ENCODE measurements at regions not wholly inside any gene's neighbourhood (a gene's known extent, or its start where the extent isn't known, plus 50 kb on each side); places are given as distances from the start of the nearest gene placed in this dataset.

- DNase-seq, result no peak
- H3K4me3 ChIP-seq (ENCODE audit: low read length), result no peak overlapping the region
- H3K4me2 ChIP-seq (ENCODE audit: low read depth, low read length), result no peak overlapping the region
- TF ChIP-seq EZH2 (optimal IDR thresholded peaks at IDR 0.05; ENCODE audit: low read depth, low read length) (no peak), EZH2phosphoT487 (IDR thresholded peaks at IDR 0.05; ENCODE audit: low read length) (no peak)
- TF ChIP-seq, protein P1, sequence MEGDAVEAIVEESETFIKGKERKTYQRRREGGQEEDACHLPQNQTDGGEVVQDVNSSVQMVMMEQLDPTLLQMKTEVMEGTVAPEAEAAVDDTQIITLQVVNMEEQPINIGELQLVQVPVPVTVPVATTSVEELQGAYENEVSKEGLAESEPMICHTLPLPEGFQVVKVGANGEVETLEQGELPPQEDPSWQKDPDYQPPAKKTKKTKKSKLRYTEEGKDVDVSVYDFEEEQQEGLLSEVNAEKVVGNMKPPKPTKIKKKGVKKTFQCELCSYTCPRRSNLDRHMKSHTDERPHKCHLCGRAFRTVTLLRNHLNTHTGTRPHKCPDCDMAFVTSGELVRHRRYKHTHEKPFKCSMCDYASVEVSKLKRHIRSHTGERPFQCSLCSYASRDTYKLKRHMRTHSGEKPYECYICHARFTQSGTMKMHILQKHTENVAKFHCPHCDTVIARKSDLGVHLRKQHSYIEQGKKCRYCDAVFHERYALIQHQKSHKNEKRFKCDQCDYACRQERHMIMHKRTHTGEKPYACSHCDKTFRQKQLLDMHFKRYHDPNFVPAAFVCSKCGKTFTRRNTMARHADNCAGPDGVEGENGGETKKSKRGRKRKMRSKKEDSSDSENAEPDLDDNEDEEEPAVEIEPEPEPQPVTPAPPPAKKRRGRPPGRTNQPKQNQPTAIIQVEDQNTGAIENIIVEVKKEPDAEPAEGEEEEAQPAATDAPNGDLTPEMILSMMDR (IDR thresholded peaks at IDR 0.05; ENCODE audit: low read length), result no peak
- no peaks in the 10 kb centered on the region for H3K27me3 ChIP-seq (replicated peaks; ENCODE audit: insufficient read depth, low read length)
- H3K4me1 ChIP-seq (ENCODE audit: low read length), result no peaks in the 10 kb centered on the region
- no peaks in the 10 kb centered on the region for H3F3A ChIP-seq (ENCODE audit: insufficient read depth, low read length)
- H3K27ac ChIP-seq (ENCODE audit: low read length), result no peak overlapping the region
- H3K9ac ChIP-seq (ENCODE audit: low read length), result no peak overlapping the region
- no peaks in the 10 kb centered on the region for H3K79me2 ChIP-seq (ENCODE audit: low read length)
- no peaks in the 10 kb centered on the region for H3K9me2 ChIP-seq (replicated peaks; ENCODE audit: insufficient read depth, low read length)
- H3K9me3 ChIP-seq (replicated peaks; ENCODE audit: insufficient read depth, low read length), result no peaks in the 10 kb centered on the region
- no peaks in the 10 kb centered on the region for H4K20me1 ChIP-seq (ENCODE audit: insufficient read depth, low read length)
- H3K36me3 ChIP-seq (replicated peaks; ENCODE audit: insufficient read depth, low read length), result no peaks in the 10 kb centered on the region
- H2AFZ ChIP-seq (ENCODE audit: low read length), result no peak overlapping the region
These were observed 559.8 kb downstream of the QKI start for GRCh38 chr6:163974322-163974721.

GRCh38 chr6:163971841-163972838 is 557.6 kb downstream of the QKI start:
- H2AFZ ChIP-seq (ENCODE audit: low read length), result no peak overlapping the region
- no peak for DNase-seq
- H4K20me1 ChIP-seq (ENCODE audit: insufficient read depth, low read length), result no peaks in the 10 kb centered on the region

DNA sequence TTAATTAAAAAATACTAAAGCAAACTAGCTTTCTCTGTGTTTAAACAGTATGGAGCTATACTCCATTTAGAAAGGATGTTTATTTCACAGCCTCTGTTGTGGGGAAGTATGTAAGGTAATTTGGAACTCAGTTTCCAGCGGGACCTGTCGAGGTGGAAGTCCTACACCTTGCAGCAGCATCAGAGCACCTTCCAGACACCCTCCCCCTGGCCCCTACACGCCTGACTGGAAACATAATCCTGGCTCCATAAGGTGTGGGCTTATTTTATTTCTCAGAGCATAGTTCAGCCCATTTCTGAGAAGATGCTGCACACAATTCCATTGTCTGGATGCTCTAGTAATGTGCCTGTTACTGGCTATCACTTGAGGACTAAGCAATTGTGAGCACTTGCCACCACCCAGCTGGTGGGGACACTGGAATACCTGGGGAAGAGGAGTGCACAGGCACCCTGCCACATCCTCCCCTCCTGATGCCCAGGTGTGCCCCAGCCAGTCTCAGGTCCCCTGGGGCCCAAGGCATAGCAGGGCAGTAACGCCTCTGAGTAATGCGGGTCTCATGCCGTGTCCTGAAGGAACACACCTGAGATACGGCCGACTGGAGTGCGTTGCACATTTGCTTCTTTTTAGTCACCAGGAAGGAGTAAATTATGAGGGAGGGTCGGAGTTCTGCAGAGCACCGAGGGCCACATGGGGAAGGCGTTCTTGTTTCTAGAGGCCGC is 556.5 kb downstream of the QKI start:
- Histone ChIP-seq H4K20me1 (ENCODE audit: insufficient read depth, low read length) (no peaks in the 10 kb centered on the region), H3K27ac (ENCODE audit: low read length) (no peak overlapping the region), H3K79me2 (ENCODE audit: low read length) (no peaks in the 10 kb centered on the region), H3K4me2 (ENCODE audit: low read depth, low read length) (no peak overlapping the region), H3K4me3 (ENCODE audit: low read length) (no peak overlapping the region), H3F3A (ENCODE audit: insufficient read depth, low read length) (no peaks in the 10 kb centered on the region), H3K9ac (ENCODE audit: low read length) (no peak overlapping the region), H2AFZ (ENCODE audit: low read length) (no peak overlapping the region), H3K4me1 (ENCODE audit: low read length) (no peaks in the 10 kb centered on the region), H3K9me2 (replicated peaks; ENCODE audit: insufficient read depth, low read length) (no peaks in the 10 kb centered on the region), H3K27me3 (replicated peaks; ENCODE audit: insufficient read depth, low read length) (no peaks in the 10 kb centered on the region), H3K9me3 (replicated peaks; ENCODE audit: insufficient read depth, low read length) (no peaks in the 10 kb centered on the region), H3K36me3 (replicated peaks; ENCODE audit: insufficient read depth, low read length) (no peaks in the 10 kb centered on the region)
- TF ChIP-seq EZH2 (optimal IDR thresholded peaks at IDR 0.05; ENCODE audit: low read depth, low read length), result no peak
- DNase-seq, result no peak

More at GRCh38 chr6:163971841-163972838, 557.6 kb downstream of the QKI start:
- TF ChIP-seq, protein P1 (IDR thresholded peaks at IDR 0.05; ENCODE audit: low read length), result no peak
- TF ChIP-seq EZH2 (optimal IDR thresholded peaks at IDR 0.05; ENCODE audit: low read depth, low read length) (no peak), EZH2phosphoT487 (IDR thresholded peaks at IDR 0.05; ENCODE audit: low read length) (no peak)
- Histone ChIP-seq H3K9ac (ENCODE audit: low read length) (no peak overlapping the region), H3K4me3 (ENCODE audit: low read length) (no peak overlapping the region), H3K4me2 (ENCODE audit: low read depth, low read length) (no peak overlapping the region), H3K27ac (ENCODE audit: low read length) (no peak overlapping the region), H3K9me3 (replicated peaks; ENCODE audit: insufficient read depth, low read length) (no peaks in the 10 kb centered on the region), H3K9me2 (replicated peaks; ENCODE audit: insufficient read depth, low read length) (no peaks in the 10 kb centered on the region), H3K36me3 (replicated peaks; ENCODE audit: insufficient read depth, low read length) (no peaks in the 10 kb centered on the region), H3K27me3 (replicated peaks; ENCODE audit: insufficient read depth, low read length) (no peaks in the 10 kb centered on the region), H3F3A (ENCODE audit: insufficient read depth, low read length) (no peaks in the 10 kb centered on the region), H3K79me2 (ENCODE audit: low read length) (no peaks in the 10 kb centered on the region), H3K4me1 (ENCODE audit: low read length) (no peaks in the 10 kb centered on the region)

All from MM.1S (cell line).